HG02852 (cell line): ENCODE measurements at regions not wholly inside any gene's neighbourhood (a gene's known extent, or its start where the extent isn't known, plus 50 kb on each side); places are given as distances from the start of the nearest gene placed in this dataset.

ENCODE experiments used
- ATAC-seq: cut with Tn5 transposase; IDR thresholded peaks from one replicate; pipeline ENCODE4 v1.9.1; 2021; ENCODE audit warnings: mild to moderate bottlenecking, moderate library complexity; ENCODE audit not compliant: unreplicated experiment

- ATAC-seq: no peak
Observed at GRCh38 chr3:137409584-137409983, 354.5 kb upstream of the SOX14 start.

- ATAC-seq: no peak
Observed at GRCh38 chr3:137410028-137410427, 354.1 kb upstream of the SOX14 start.

GRCh38 chr3:137420198-137420995 lies 343.7 kb upstream of the SOX14 start:
- ATAC-seq: no peak

- ATAC-seq: no peak
Observed at GRCh38 chr3:137438561-137438960, 325.6 kb upstream of the SOX14 start.

GRCh38 chr3:137460944-137461343 lies 303.2 kb upstream of the SOX14 start:
- no peak for ATAC-seq

GRCh38 chr3:137463131-137463530 lies 301.0 kb upstream of the SOX14 start:
- ATAC-seq: no peak

- no peak for ATAC-seq
Observed at GRCh38 chr3:137464341-137464740, 299.8 kb upstream of the SOX14 start.

- no peak for ATAC-seq
Observed at GRCh38 chr3:137468446-137468845, 295.7 kb upstream of the SOX14 start.

GRCh38 chr3:137469263-137469662 lies 294.9 kb upstream of the SOX14 start:
- ATAC-seq: no peak

GRCh38 chr3:137471130-137471529 lies 293.0 kb upstream of the SOX14 start:
- ATAC-seq: peak; percentile 69

GRCh38 chr3:137471558-137472204 lies 292.4 kb upstream of the SOX14 start:
- ATAC-seq: no peak

- no peak for ATAC-seq
Observed at GRCh38 chr3:137477614-137478013, 286.5 kb upstream of the SOX14 start.

GRCh38 chr3:137509354-137510045 lies 254.6 kb upstream of the SOX14 start:
- ATAC-seq: no peak

- no peak for ATAC-seq
Observed at GRCh38 chr3:137511655-137512054, 252.5 kb upstream of the SOX14 start.

GRCh38 chr3:137514853-137515252 lies 249.3 kb upstream of the SOX14 start:
- ATAC-seq: no peak

GRCh38 chr3:137519602-137520001 lies 244.5 kb upstream of the SOX14 start:
- ATAC-seq: no peak

GRCh38 chr3:137524751-137525150 lies 239.4 kb upstream of the SOX14 start:
- ATAC-seq: no peak

GRCh38 chr3:137525471-137525870 lies 238.6 kb upstream of the SOX14 start:
- no peak for ATAC-seq

GRCh38 chr3:137542049-137542448 lies 222.1 kb upstream of the SOX14 start:
- ATAC-seq: no peak

GRCh38 chr3:137554242-137554641 lies 209.9 kb upstream of the SOX14 start:
- no peak for ATAC-seq

- ATAC-seq: no peak
Observed at GRCh38 chr3:137568880-137569279, 195.2 kb upstream of the SOX14 start.

- no peak for ATAC-seq
Observed at GRCh38 chr3:137572931-137573330, 191.2 kb upstream of the SOX14 start.
